T1000 (cell line): ENCODE measurements at regions not wholly inside any gene's neighbourhood (a gene's known extent, or its start where the extent isn't known, plus 50 kb on each side); places are given as distances from the start of the nearest gene placed in this dataset.

Experiments
- DNase-seq: peaks from one replicate; lab custom pipeline; 2025; ENCODE audit warnings: mixed read lengths; lab: John Stamatoyannopoulos, UW

DNA sequence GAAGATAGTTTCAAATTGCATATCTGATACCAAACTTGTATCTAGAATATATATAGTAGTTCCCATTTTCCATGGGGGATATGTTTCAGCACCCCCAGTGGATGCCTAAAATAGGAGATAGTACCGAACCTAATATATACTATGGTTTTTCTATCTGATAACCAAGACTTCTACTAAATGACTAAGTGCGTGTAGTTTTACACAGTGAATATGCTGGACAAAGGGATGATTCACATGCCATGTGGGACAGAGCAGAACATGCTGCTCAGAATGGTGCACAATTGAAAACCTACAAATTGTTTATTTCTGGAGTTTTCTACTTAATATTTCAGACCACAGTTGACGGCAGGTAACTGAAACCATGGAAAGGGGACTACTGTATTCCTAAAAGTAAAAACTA lies 73.4 kb upstream of the TP63 start:
- no peak for DNase-seq

DNA sequence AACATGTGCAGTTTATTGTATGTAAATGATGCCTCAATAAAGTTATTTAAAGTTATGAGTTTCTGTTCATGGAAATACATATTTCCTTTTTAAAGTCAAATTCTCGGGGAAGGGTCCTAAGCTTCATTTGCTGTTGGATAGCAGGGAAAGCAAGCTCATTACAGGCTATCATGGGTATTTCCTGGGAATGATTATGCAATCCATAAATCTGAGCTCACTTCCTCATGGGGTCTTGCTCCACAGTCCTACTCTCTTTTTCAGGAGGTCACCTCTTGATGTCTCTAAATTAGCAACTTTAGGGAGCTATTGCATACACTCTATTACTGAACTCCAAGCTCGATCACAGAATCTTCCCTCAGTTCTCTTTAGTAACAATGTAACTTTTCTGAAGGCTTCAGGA lies 69.9 kb upstream of the TP63 start:
- DNase-seq: no peak

DNA sequence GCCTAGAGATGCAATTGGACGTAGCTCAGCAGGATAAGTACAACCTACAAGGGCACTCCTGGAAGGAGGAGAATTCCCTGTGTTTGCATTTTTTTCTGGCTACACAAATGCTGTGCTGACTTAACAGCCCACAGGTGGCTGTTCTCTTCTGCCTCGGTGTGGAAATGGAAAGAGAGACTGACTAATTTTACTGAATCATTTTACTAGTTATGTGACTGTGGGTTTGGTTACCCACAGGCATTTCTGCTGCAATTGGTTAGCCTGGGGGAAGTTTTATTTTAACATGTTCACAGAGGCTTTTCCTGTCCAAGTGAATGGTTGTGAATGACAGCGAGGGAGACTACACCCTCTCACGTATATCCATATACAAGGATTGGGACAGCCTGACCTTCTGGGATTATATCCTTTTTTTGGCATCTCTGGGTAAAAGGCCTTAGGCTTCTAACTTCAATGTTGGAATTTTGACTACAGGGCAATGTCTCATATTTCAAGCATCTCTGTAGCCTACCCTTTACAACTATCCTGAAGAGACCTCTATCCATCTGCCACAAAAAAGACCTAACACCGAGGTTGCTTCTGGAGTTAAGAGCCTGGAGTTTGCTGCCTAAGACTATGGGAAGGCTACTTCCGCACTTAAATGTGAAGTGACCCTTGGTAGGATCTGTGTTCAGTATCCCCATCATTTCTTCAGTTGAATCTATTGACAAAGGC lies 67.2 kb upstream of the TP63 start:
- peak; percentile 62 for DNase-seq

GRCh38 chr3:189566550-189567130 lies 64.5 kb upstream of the TP63 start:
- no peak for DNase-seq

DNA sequence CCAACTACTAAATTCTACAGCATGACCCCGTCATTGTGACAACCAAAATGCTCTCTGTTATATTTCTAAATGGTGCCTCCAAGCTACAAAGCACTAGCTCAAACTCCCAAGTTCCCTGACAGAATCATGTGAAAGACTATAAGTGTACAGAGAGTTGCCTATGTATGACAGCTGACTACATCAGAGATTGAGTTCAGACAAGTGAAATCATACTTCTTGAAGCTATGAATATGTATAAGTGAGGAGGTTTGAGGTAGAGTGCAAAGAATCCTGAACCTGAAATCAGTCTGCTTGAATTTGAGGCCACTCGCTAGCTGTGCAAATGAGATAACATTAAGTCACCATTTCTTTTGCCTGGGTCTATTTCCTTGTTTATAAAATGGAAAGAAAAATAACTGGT lies 63.9 kb upstream of the TP63 start:
- DNase-seq: no peak

GRCh38 chr3:189567766-189568420 lies 63.3 kb upstream of the TP63 start:
- DNase-seq: no peak

- no peak for DNase-seq
Measured at GRCh38 chr3:189568961-189569360, 62.2 kb upstream of the TP63 start.

DNA sequence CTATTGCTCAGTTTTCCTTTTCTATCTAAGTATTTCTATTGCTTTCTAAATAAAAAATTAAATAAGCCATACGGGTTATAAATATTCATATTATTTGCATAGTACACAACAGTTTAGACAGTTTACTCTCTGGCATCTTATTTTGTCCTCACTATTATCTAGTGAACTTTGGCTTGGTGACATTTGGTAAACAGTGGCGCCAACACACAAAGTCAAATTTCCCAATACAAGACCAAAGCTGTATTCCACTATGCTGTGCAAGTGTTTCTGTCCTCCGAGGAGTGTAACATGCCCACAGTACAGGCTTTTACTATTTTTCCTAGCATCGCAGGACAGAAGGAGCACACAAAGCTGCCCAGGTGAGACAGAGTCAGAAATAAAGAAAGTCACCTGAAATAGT lies 61.7 kb upstream of the TP63 start:
- no peak for DNase-seq

GRCh38 chr3:189570916-189571315 lies 60.3 kb upstream of the TP63 start:
- no peak for DNase-seq

DNA sequence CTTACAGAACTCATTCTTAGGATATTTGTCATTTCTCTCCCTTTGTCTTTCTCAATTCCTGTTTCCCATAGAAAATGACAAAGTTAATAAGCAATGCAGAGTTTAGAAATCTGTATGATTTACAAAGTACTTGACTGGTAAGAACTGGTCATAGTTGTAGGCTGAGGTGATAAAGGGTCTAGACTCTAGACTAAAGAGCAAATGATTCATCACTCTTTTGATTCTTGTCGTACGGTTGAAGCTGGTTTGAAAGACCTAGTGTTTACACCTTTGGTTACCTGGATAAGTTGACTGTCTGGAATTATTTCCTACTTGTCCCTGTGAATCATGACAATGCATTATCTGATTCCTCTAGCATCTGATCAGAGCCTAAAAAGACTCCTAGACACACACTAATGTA lies 58.9 kb upstream of the TP63 start:
- no peak for DNase-seq

- DNase-seq: no peak
Measured at GRCh38 chr3:189573004-189573403, 58.2 kb upstream of the TP63 start.

DNA sequence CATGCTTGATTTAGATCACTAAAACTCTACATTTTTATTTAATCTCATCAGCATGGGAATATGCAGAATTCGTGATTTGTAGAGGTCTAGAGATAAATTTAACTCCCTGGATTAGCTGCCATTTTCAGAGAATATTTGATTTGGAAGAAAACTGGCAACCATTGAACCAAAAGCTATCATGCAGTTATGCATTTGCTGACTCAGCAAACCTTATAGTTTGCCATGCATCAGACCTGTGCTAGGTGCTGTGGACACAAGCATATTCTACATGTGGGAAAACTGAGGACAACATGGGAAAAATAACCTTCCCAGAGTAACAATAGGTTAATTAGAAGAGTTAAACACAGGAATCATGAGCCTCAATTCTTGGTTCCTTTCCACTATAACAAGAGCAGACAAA lies 54.7 kb upstream of the TP63 start:
- no peak for DNase-seq

DNA sequence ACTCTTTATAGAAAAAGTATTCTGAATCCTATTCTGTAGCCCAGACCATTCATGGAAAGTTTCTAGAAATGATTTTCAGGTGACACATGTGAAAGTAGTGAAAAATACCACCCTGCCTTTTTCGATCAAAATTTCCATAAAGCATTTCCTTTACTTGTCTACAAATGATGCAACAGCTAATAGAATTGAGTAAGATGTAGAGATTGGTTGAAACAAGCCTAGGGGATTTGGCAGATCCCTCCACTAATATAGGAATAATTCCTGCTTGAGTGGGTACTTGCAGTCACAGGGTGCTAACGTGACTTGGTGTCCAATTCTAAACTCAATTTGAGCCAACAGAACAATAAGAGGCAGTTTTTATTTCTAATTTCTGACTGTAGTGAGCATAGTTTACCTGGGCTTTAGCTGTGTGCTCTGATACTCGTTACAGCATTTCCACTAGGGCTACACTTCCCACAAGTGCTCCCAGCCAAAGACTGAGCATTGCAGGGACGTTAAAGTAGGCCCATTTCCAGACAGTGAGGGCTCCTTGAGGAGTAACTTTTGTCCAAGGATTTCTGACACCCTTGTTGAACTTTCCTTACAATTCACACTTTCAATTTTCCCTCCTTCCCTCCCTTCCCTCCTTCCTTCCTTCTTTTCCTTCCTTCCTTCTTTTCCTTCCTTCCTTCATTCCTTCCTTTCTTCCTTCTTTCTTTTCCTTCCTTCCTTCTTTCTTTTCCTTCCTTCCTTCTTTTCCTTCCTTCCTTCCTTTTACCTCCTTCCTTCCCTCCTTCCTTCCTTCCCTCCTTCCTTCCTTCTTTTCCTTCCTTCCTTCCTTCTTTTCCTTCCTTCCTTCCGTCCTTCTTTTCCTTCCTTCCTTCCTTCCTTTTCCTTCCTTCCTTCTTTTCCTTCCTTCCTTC lies 53.9 kb upstream of the TP63 start:
- DNase-seq: no peak

DNA sequence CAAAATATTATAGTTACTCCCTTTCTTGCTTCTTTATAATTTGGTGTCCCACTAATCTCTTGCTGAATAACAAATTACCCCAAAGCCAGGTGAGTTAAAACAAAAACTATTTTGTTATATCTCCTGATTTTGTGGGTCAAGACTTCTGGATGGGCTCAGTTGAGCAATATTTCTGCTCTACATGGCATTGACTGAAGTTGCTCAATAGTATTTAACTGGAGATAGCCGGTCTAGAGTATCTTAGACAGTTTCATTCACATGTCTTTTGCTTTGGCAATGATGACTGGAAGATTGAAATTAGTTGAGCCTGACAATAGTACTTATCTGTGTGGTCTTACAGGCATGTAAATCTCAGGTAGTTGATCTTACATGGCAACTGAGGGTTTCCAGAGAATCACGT lies 51.0 kb upstream of the TP63 start:
- no peak for DNase-seq
